Vagina (tissue), 2 donors: ENCODE measurements at regions not wholly inside any gene's neighbourhood (a gene's known extent, or its start where the extent isn't known, plus 50 kb on each side); places are given as distances from the start of the nearest gene placed in this dataset.

Experiments
- DNase-seq, 2 donors: peaks; one replicate each; pipeline ENCODE4 v3.0.0-alpha.2; 2017; ENCODE audit errors: extremely low spot score in 2 of 2
- H3K27ac ChIP-seq: fragments of 200-600 bp; sonication (generic); one replicate; pipeline ENCODE4 v1.5.1; 2019
- H3K27me3 ChIP-seq: fragments of 200-600 bp; sonication (generic); one replicate; pipeline ENCODE4 v1.5.1; 2019
- H3K36me3 ChIP-seq, 2 donors: fragments of 200-600 bp; sonication (generic); one replicate each; pipeline ENCODE4 v1.5.1; 2017 to 2019
- H3K4me1 ChIP-seq: fragments of 200-600 bp; sonication (generic); one replicate; pipeline ENCODE4 v1.5.1; 2019
- H3K4me3 ChIP-seq, 2 donors: fragments of 200-600 bp; sonication (generic); 1 replicate in 1 of 2; 2 replicates in 1 of 2; pipeline ENCODE4 v1.5.1; 2016 to 2019
- H3K9me3 ChIP-seq: fragments of 200-600 bp; sonication (generic); one replicate; pipeline ENCODE4 v1.5.1; 2019
- CTCF ChIP-seq, 3 experiments: fragments of 450-650 bp in 2 of 3; fragments of 200-600 bp in 1 of 3; sonication (generic) in 1 of 3; IDR thresholded peaks; one replicate each; pipeline ENCODE4 v1.5.1; 2017 to 2019; ENCODE audit warnings: antibody characterized with exemption in 3 of 3, mild to moderate bottlenecking in 2 of 3, moderate library complexity in 2 of 3
- POLR2A ChIP-seq, 2 donors: fragments of 450-650 bp; IDR thresholded peaks; one replicate each; pipeline ENCODE4 v1.6.1; 2017; ENCODE audit warnings: antibody characterized with exemption in 2 of 2, mild to moderate bottlenecking in 2 of 2, moderate library complexity in 2 of 2
- POLR2AphosphoS5 ChIP-seq, 2 donors: sonication (generic); formaldehyde crosslinking; IDR thresholded peaks; one replicate each; pipeline ENCODE4 v1.9.0; 2017; ENCODE audit warnings: antibody characterized with exemption in 2 of 2, mild to moderate bottlenecking in 2 of 2, low read depth in 1 of 2; ENCODE audit not compliant: insufficient read depth in 1 of 2
- intact Hi-C: fragments of 100-400 bp; cut with DNase I; formaldehyde crosslinking; loops from one replicate; pipeline ENCODE4 v1.15.1; 2023

GRCh38 chr5:56358703-56359681, 125.9 kb upstream of the ANKRD55 start:
- TF ChIP-seq CTCF (IDR thresholded peaks at IDR 0.05): no peak
- no peak for TF ChIP-seq POLR2A (IDR thresholded peaks at IDR 0.05)
- no peak for TF ChIP-seq POLR2AphosphoS5 (IDR thresholded peaks at IDR 0.05; ENCODE audit: insufficient read depth in 1 of 2, low read depth in 1 of 2)
- DNase-seq: no peak
- Histone ChIP-seq H3K27me3 (no peaks in the 10 kb centered on the region), H3K36me3 (no peaks in the 10 kb centered on the region), H3K27ac (no peak overlapping the region), H3K4me3 (no peak overlapping the region), H3K4me1 (peaks cover 8% of the 10 kb centered on the region), H3K9me3 (no peaks in the 10 kb centered on the region)
- intact Hi-C loops: no loop called here

GRCh38 chr5:56358046-56358445, 124.9 kb upstream of the ANKRD55 start:
- TF ChIP-seq CTCF (IDR thresholded peaks at IDR 0.05): no peak
- no peak for TF ChIP-seq POLR2AphosphoS5 (IDR thresholded peaks at IDR 0.05; ENCODE audit: insufficient read depth in 1 of 2, low read depth in 1 of 2)
- no peak for TF ChIP-seq POLR2A (IDR thresholded peaks at IDR 0.05)
- H3K4me1 ChIP-seq: peaks cover 8% of the 10 kb centered on the region
- no peaks in the 10 kb centered on the region for H3K27me3 ChIP-seq
- intact Hi-C loops: no loop called here
- H3K36me3 ChIP-seq: no peaks in the 10 kb centered on the region
- no peaks in the 10 kb centered on the region for H3K9me3 ChIP-seq
- no peak overlapping the region for H3K27ac ChIP-seq
- no peak for DNase-seq
- no peak overlapping the region for H3K4me3 ChIP-seq

GRCh38 chr5:56357426-56357825, 124.3 kb upstream of the ANKRD55 start:
- H3K27ac ChIP-seq: no peak overlapping the region
- DNase-seq: no peak
- no peaks in the 10 kb centered on the region for H3K9me3 ChIP-seq
- H3K4me3 ChIP-seq: no peak overlapping the region
- no peaks in the 10 kb centered on the region for H3K36me3 ChIP-seq
- TF ChIP-seq CTCF (IDR thresholded peaks at IDR 0.05): no peak
- TF ChIP-seq POLR2A (IDR thresholded peaks at IDR 0.05): no peak
- TF ChIP-seq POLR2AphosphoS5 (IDR thresholded peaks at IDR 0.05; ENCODE audit: insufficient read depth in 1 of 2, low read depth in 1 of 2): no peak
- H3K27me3 ChIP-seq: no peaks in the 10 kb centered on the region
- intact Hi-C loops: no loop called here
- peaks cover 8% of the 10 kb centered on the region for H3K4me1 ChIP-seq

GRCh38 chr5:56356836-56357160, 123.7 kb upstream of the ANKRD55 start:
- Histone ChIP-seq H3K27ac (no peak overlapping the region), H3K9me3 (no peaks in the 10 kb centered on the region), H3K27me3 (no peaks in the 10 kb centered on the region), H3K4me1 (peaks cover 8% of the 10 kb centered on the region), H3K36me3 (no peaks in the 10 kb centered on the region), H3K4me3 (no peak overlapping the region)
- no peak for TF ChIP-seq POLR2AphosphoS5 (IDR thresholded peaks at IDR 0.05; ENCODE audit: insufficient read depth in 1 of 2, low read depth in 1 of 2)
- no peak for TF ChIP-seq CTCF (IDR thresholded peaks at IDR 0.05)
- TF ChIP-seq POLR2A (IDR thresholded peaks at IDR 0.05): no peak
- intact Hi-C loops: no loop called here
- DNase-seq: no peak
